SHP77 treated with DMSO at 0.1 percent for 48 hours (cell line): ENCODE measurements at regions not wholly inside any gene's neighbourhood (a gene's known extent, or its start where the extent isn't known, plus 50 kb on each side); places are given as distances from the start of the nearest gene placed in this dataset.
A peak's percentile ranks its signal among the peaks of the same experiment; 100 is the strongest.

ENCODE experiments used
- DNase-seq: peaks from one replicate; lab custom pipeline; 2025; lab: John Stamatoyannopoulos, UW

GRCh38 chr4:35229021-35229420, 1015.3 kb downstream of the ARAP2 start:
- no peak for DNase-seq

GRCh38 chr4:35237924-35238323, 1006.4 kb downstream of the ARAP2 start:
- no peak for DNase-seq

GRCh38 chr4:35238793-35239192, 1005.5 kb downstream of the ARAP2 start:
- no peak for DNase-seq

DNA sequence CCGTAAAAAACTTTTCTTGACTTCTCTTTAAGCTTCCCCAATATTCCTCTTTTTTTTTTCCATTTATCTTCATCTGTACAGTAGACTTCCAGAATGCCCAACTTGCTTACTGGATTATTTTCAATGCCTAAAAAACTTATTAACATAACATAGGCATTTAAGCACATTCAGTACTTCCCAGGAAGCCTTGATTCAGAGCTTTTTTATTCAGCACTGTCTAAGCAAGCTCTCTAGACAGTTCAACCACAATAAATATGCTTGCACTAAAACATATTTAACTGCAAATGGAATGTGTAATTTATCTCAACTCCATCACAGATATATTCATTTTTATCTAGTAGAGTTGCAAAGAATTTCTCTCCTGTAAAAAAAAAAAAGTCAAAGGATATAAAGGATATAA, 997.8 kb downstream of the ARAP2 start:
- no peak for DNase-seq

DNA sequence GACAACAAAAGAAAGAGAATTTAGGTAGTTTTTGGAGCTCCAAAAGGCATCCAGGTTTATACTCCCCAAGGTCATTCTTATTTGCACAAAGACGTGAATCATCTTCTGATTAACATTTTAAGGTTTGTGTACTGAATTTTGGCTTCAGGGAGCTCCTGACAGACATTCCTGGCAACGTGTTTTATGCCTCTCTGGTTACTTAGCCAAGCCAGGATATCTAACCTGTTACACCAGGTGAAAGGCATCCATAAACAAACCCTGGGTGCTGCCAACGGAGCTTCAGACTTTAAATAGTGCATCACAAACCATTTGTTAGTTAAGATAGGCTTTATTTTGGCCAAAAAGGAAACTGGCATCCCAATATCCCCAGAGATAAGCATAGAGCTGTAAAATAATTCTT, 997.3 kb downstream of the ARAP2 start:
- DNase-seq = no peak

GRCh38 chr4:35250331-35250730, 994.0 kb downstream of the ARAP2 start:
- peak; percentile 6 for DNase-seq

DNA sequence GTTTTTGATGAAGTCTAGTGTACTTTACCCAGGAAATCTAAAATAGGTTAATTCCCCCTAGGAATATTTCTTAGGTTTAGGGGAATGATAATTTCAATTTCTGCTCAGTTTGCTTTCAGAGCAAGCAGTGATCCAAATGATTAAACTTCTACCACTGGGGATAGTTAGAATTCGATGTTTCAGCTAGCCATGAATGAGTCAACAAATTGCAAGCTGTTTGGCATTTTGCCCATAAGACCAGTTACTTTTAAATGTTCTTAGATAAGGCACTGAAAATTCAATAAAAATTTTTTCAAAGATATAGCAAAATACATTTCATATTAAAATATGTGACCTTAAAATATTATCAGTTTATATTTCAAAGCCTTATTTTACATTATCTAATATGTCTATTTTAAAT, 993.6 kb downstream of the ARAP2 start:
- DNase-seq = no peak

DNA sequence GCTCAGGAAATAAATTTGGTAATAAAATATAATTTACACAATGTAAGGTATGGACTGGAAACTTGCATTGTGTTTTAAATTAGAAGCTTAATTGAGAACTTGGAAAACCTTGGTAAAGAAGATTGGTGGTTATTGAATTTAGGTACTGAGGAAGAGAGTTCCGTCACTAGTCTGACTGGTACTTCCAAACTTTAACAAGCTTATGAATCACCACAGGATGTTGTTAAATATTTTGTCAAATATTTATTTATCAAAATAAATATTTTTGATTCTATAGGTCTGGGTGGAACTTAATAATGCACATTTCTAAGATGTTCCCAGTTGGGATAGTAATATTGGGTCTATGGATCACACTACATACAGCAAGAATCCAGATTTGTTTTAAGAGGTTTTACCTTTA, 992.2 kb downstream of the ARAP2 start:
- no peak for DNase-seq

DNA sequence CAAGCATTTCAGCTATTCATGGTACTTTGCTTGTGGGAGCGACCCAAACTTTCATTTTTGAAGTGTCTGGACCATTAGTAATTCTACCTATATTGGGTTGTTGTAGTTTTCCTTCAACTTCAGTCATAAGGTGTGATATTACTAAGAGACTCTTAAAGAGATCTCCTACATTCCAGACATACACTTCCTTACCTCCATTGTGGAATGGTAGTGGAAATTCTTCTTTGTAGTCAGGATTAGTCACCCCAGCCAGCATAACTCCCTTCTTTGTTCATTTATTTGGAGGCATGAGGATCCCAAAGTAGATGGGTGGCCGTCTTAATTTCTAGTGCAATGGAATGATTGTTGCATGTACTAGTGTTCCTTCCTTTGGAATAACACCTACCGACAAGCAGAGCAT, 991.4 kb downstream of the ARAP2 start:
- DNase-seq = no peak

GRCh38 chr4:35253331-35253730, 991.0 kb downstream of the ARAP2 start:
- DNase-seq = no peak

GRCh38 chr4:35286434-35286833, 957.9 kb downstream of the ARAP2 start:
- no peak for DNase-seq

- DNase-seq = no peak
Observed at GRCh38 chr4:35300996-35301774, 943.1 kb downstream of the ARAP2 start.

GRCh38 chr4:35315419-35315818, 928.9 kb downstream of the ARAP2 start:
- no peak for DNase-seq

- DNase-seq = no peak
Observed at GRCh38 chr4:35325908-35326453, 918.3 kb downstream of the ARAP2 start.

DNA sequence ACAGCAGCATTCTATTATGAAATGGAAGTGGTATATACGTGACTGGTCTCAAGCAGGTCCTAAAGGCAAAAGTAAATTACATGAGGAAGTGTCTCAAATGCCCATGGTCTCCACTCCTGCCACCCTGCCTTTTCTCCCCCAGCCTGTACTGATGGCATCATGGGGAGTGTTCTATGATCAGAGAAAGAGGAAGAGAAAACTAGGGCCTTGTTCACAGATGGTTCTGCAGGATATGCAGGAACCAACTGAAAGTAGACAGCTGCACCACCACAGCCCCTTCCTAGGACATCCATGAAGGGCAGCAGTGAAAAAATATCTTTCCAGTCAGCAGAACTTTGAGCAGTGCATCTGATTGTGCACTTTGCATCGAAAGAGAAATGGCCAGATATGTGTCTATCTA, 901.5 kb downstream of the ARAP2 start:
- no peak for DNase-seq

DNA sequence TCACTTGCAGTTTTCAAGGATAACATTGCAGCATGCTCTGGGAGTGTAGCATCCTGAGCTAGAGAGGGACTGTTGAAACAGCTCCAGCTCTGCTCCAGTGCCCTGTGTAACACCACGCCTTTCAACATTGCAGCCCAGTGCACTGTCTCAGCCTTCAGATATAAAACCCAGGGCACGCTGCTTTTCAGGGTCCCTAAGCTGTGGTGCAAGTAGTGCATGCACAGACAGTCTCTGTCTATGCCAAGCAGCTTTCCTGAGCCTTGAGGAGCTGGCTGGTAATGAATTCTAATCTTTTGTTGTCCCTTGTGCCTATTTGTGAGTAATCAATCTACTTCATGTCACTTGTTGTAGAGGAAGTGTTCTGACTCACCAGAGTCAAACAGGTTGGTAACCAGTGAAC, 897.0 kb downstream of the ARAP2 start:
- no peak for DNase-seq

DNA sequence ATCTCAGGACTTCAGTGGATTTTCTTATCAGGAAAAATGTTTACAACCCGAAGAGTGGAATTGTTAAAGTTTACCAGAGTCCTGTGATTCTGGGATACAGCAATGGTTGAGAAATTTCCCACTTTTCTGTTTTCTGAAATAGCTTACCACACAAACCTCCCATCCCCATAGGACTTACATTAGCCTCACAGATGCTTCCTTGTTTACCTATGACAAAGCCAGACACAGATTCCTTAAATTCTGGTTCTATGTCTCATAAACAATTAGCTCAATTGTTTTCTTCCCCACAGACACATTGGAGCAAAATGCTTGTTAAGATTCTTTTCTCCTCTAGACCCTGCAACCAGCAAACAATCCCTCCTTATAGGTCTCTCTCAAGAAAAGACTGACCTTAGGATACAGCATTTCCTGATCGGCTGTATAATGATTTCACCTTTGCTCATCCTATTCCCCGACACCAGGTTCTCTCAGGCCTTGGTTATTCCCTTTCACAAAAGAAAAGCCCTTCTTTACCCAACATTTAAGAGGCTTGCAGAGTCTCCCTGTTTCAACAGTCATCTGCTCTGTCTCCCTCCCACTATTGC, 886.2 kb downstream of the ARAP2 start:
- no peak for DNase-seq

DNA sequence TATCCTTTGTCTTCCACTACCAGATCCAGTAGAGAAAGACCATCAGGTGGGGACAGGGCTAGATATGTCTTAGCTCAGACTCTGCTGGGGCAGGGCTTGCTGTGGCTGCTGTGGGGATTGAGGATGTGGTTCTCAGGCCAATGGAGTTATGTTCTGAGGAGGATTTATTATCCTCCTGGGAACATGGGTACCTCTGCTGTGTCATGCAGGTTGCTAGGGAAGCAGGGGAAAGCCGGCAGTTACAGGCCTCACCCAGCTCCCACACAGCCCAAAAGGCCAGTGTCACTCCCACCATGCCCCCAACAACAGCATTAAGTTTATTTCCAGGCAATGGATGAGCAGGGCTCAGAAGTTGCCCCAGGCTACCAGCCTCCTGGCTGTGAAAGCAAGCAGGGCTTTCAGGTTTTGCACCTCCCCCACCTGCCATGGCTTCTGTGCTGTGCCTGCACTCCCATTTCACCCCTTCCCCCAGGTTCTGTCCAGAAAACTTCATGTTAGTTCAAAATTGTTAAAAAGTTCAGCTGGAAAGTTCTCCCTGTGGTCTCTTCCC, 879.9 kb downstream of the ARAP2 start:
- DNase-seq = no peak

DNA sequence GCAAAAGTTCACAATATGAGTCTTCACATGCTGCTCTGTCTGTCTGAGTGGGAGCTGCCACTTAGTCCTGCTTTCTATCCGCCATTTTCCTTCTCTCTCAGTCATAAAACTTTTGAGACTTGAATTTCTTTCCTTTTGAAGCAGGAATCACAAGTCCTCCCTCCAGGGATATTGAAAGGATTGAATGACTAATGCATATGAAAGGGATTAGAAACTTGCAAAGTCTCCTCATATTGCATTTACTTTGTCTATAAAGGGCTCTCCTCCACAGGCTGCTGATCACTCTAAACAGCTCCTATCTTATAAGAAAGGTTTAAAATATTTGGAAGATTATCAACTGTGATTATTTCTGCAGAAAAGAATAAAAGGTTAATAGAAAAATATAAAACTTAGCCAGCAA, 879.1 kb downstream of the ARAP2 start:
- no peak for DNase-seq

GRCh38 chr4:35399912-35400311, 844.4 kb downstream of the ARAP2 start:
- no peak for DNase-seq

- DNase-seq = no peak
Observed at GRCh38 chr4:35423104-35423503, 821.2 kb downstream of the ARAP2 start.

DNA sequence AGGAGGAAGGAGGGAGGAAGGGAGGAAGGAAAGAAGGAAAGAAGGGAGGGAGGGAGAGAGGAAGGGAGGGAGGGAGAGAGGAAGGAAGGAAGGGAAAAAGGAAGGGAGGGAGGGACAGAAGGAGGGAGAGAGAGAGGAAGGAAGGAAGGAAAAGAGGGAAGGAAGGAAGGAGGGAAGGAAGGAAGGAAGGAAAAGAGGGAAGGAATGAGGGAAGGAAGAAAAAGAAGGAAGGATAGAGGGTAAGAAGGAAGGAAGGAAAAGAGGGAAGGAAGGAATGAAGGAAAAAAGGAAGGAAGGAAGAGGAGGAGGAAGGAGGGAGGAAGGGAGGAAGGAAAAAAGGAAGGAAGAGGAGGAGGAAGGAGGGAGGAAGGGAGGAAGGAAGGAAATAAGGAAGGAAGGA, 796.8 kb downstream of the ARAP2 start:
- no peak for DNase-seq

- DNase-seq = no peak
Observed at GRCh38 chr4:35459045-35459444, 785.3 kb downstream of the ARAP2 start.
